WERI-Rb-1 (cell line): ENCODE measurements at regions not wholly inside any gene's neighbourhood (a gene's known extent, or its start where the extent isn't known, plus 50 kb on each side); places are given as distances from the start of the nearest gene placed in this dataset.

ENCODE experiments used
- DNase-seq: peaks from one replicate; pipeline ENCODE4 v3.0.0-alpha.2; 2020
- H3K27ac ChIP-seq: fragments of 250-450 bp; sonication (Bioruptor Pico); 2 replicates; pipeline ENCODE4 v1.5.1; 2020; ENCODE audit warnings: mild to moderate bottlenecking, moderate library complexity
- H3K27me3 ChIP-seq: fragments of 250-450 bp; sonication (Bioruptor Pico); 2 replicates; pipeline ENCODE4 v1.5.1; 2021; ENCODE audit warnings: mild to moderate bottlenecking, low read depth, moderate library complexity; ENCODE audit not compliant: insufficient read depth, severe bottlenecking
- H3K36me3 ChIP-seq: fragments of 250-450 bp; sonication (Bioruptor Pico); 2 replicates; pipeline ENCODE4 v1.5.1; 2020; ENCODE audit warnings: mild to moderate bottlenecking, moderate library complexity
- H3K4me3 ChIP-seq: 2 replicates; pipeline ENCODE4 v1.5.1; 2011; ENCODE audit warnings: low read depth, mild to moderate bottlenecking, control low read depth, low read length
- H3K9me3 ChIP-seq: fragments of 250-450 bp; sonication (Bioruptor Pico); 2 replicates; pipeline ENCODE4 v1.5.1; 2021; ENCODE audit warnings: mild to moderate bottlenecking, moderate library complexity; ENCODE audit not compliant: severe bottlenecking
- CTCF ChIP-seq: IDR thresholded peaks from 2 replicates; pipeline ENCODE4 v1.5.1; 2011; ENCODE audit warnings: low read depth, mild to moderate bottlenecking, control low read depth, inconsistent platforms, low read length

- DNase-seq, result no peak
These were observed 170.8 kb upstream of the NR3C1 start for GRCh38 chr5:143574236-143574635.

GRCh38 chr5:143573568-143574170 is 170.2 kb upstream of the NR3C1 start:
- Histone ChIP-seq H3K27me3 (no peaks in the 10 kb centered on the region), H3K4me3 (no peak overlapping the region), H3K36me3 (no peaks in the 10 kb centered on the region), H3K27ac (no peak overlapping the region), H3K9me3 (no peaks in the 10 kb centered on the region)
- TF ChIP-seq CTCF, result no peak
- no peak for DNase-seq

More at GRCh38 chr5:143574236-143574635, 170.8 kb upstream of the NR3C1 start:
- H3K27me3 ChIP-seq, result no peaks in the 10 kb centered on the region
- peaks cover 2% of the 10 kb centered on the region for H3K9me3 ChIP-seq
- no peaks in the 10 kb centered on the region for H3K36me3 ChIP-seq
- TF ChIP-seq CTCF, result no peak
- no peak overlapping the region for H3K4me3 ChIP-seq
- H3K27ac ChIP-seq, result no peak overlapping the region

GRCh38 chr5:143572671-143573070 is 169.2 kb upstream of the NR3C1 start:
- no peak for TF ChIP-seq CTCF
- Histone ChIP-seq H3K4me3 (no peak overlapping the region), H3K9me3 (no peaks in the 10 kb centered on the region), H3K36me3 (no peaks in the 10 kb centered on the region), H3K27me3 (no peaks in the 10 kb centered on the region), H3K27ac (no peak overlapping the region)
- no peak for DNase-seq

GRCh38 chr5:143571642-143572624 is 168.4 kb upstream of the NR3C1 start:
- no peaks in the 10 kb centered on the region for H3K27me3 ChIP-seq
- no peaks in the 10 kb centered on the region for H3K36me3 ChIP-seq
- DNase-seq, result no peak
- H3K9me3 ChIP-seq, result no peaks in the 10 kb centered on the region
- H3K4me3 ChIP-seq, result no peak overlapping the region
- H3K27ac ChIP-seq, result no peak overlapping the region
- no peak for TF ChIP-seq CTCF

- Histone ChIP-seq H3K36me3 (no peaks in the 10 kb centered on the region), H3K9me3 (no peaks in the 10 kb centered on the region), H3K27me3 (no peaks in the 10 kb centered on the region), H3K4me3 (no peak overlapping the region), H3K27ac (no peak overlapping the region)
- TF ChIP-seq CTCF, result no peak
- DNase-seq, result no peak
These were observed 167.5 kb upstream of the NR3C1 start for GRCh38 chr5:143570989-143571388.
